ENCODE measurements at regions not wholly inside any gene's neighbourhood (a gene's known extent, or its start where the extent isn't known, plus 50 kb on each side); places are given as distances from the start of the nearest gene placed in this dataset.

GRCh38 chr12:118498171-118498570, 121.8 kb downstream of the SUDS3 start:
- TF ChIP-seq POLR2A (IDR thresholded peaks at IDR 0.05; ENCODE audit: borderline replicate concordance, extremely low read depth, insufficient read depth, insufficient read length) (no peak), CEBPB (IDR thresholded peaks at IDR 0.05; ENCODE audit: low read depth) (no peak), SIN3A (IDR thresholded peaks at IDR 0.05; ENCODE audit: low read depth) (no peak), CTCF (IDR thresholded peaks at IDR 0.05 in 2 of 3, conservative IDR thresholded peaks at IDR 0.05 in 1 of 3; ENCODE audit: borderline replicate concordance in 1 of 3, insufficient read depth in 1 of 3, low read depth in 2 of 3, low read length in 2 of 3) (no peak), EZH2 (IDR thresholded peaks at IDR 0.05) (no peak), SP1 (IDR thresholded peaks at IDR 0.05; ENCODE audit: low read depth) (no peak), RAD21 (IDR thresholded peaks at IDR 0.05; ENCODE audit: low read depth) (no peak), MAX (IDR thresholded peaks at IDR 0.05) (no peak), POLR2AphosphoS5 (IDR thresholded peaks at IDR 0.05; ENCODE audit: low read depth, low read length) (no peak), ZNF274 (IDR thresholded peaks at IDR 0.05; ENCODE audit: low read depth, low read length) (no peak), ELF1 (IDR thresholded peaks at IDR 0.05; ENCODE audit: borderline replicate concordance, low read depth) (no peak), JUND (IDR thresholded peaks at IDR 0.05) (no peak), EGR1 (IDR thresholded peaks at IDR 0.05; ENCODE audit: low read depth) (no peak), REST (IDR thresholded peaks at IDR 0.05; ENCODE audit: low read depth) (no peak)

Data from HCT116 (cell line).